ENCODE measurements at regions not wholly inside any gene's neighbourhood (a gene's known extent, or its start where the extent isn't known, plus 50 kb on each side); places are given as distances from the start of the nearest gene placed in this dataset.

DNA sequence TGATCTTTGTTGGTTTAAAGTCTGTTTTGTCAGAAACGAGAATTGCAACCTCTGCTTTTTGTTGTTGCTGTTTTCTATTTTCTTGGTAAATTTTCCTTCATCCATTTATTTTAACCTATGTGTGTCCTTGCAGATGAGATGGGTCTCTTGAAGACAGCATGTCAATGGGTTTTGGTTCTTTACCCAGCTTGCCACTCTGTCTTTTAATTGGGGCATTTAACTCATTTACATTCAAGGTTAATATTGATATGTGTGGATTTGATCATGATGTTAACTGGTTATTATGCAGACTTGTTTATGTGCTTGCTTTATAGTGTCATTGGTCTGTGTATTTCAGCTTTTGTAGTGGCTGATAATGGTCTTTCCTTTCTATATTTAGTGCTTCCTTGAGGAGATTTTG, 327.9 kb upstream of the SYT4 start:
- no peak overlapping the region for H3K4me3 ChIP-seq
- DNase-seq, result no peak
- in situ Hi-C loops (cut with MboI; ENCODE audit: low pct_ligation_motif_present in 1 of 4, low pct_unique_long_range_greater_than_20kb in 1 of 4, low sequenced_read_pairs in 3 of 4), result loop anchor here in 2 of 4 donors (25.0 kb wide), 1 partner anchor 1782 kb away; no protein-coding TSS in a partner anchor
- H3K9me3 ChIP-seq, result peaks cover 0 to 18% of the 10 kb centered on the region in 2 donors
- 79 to 100% methylated on average over 1 of the region's 1 CpG for WGBS, 2 donors (ENCODE audit: low coverage in 1 of 2)
- H3K27me3 ChIP-seq, result no peaks in the 10 kb centered on the region
- intact Hi-C loops (cut with DNase I; ENCODE audit: low total_unique reads), result no loop called here
- no peak overlapping the region for H3K27ac ChIP-seq
- TF ChIP-seq POLR2AphosphoS5 (IDR thresholded peaks at IDR 0.05) (no peak), CTCF (IDR thresholded peaks at IDR 0.05) (no peak), POLR2A (IDR thresholded peaks at IDR 0.05) (no peak), EP300 (IDR thresholded peaks at IDR 0.05; ENCODE audit: low read depth) (no peak)
- no peaks in the 10 kb centered on the region for H3K36me3 ChIP-seq
- H3K4me1 ChIP-seq, result no peaks in the 10 kb centered on the region

DNA sequence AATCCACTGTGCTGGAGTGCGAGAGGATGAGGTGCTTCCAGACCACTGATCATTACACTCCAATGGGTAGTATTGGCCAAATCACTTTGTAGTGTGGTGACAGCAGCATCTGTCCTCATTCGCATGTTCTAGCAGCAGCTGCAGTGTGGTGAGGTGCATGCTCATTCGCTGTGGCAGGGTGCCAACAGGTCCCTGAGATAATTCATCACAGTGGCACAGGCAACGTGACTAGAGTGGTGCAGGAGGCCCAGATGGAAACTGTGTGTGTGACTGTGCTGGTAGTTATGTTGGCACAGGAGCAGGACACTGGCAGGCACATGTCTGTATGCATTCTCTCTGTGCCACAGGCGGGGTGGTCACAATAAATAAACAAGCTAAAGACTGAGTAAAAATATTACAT, 329.5 kb upstream of the SYT4 start:
- in situ Hi-C loops (cut with MboI; ENCODE audit: low pct_ligation_motif_present in 1 of 4, low pct_unique_long_range_greater_than_20kb in 1 of 4, low sequenced_read_pairs in 3 of 4), result loop anchor here in 2 of 4 donors (25.0 kb wide), 1 partner anchor 1781 kb away; no protein-coding TSS in a partner anchor

GRCh38 chr18:43620936-43621335, 343.6 kb upstream of the SYT4 start:
- intact Hi-C loops (cut with DNase I; ENCODE audit: low total_unique reads), result no loop called here
- no peaks in the 10 kb centered on the region for H3K36me3 ChIP-seq
- H3K4me1 ChIP-seq, result no peaks in the 10 kb centered on the region
- DNase-seq, result no peak
- no peaks in the 10 kb centered on the region for H3K9me3 ChIP-seq
- TF ChIP-seq POLR2A (IDR thresholded peaks at IDR 0.05) (no peak), EP300 (IDR thresholded peaks at IDR 0.05; ENCODE audit: low read depth) (no peak), CTCF (IDR thresholded peaks at IDR 0.05) (peak; percentile 34 to 56 (median 49))
- no peak overlapping the region for H3K27ac ChIP-seq
- in situ Hi-C loops (cut with MboI; ENCODE audit: low pct_ligation_motif_present in 1 of 4, low pct_unique_long_range_greater_than_20kb in 1 of 4, low sequenced_read_pairs in 3 of 4), result loop anchor here in 2 of 4 donors (25.0 kb wide), 1 partner anchor 1766 kb away; no protein-coding TSS in a partner anchor
- no peak overlapping the region for H3K4me3 ChIP-seq
- 3 to 9% methylated on average over 2 of the region's 2 CpGs for WGBS, 2 donors (ENCODE audit: low coverage in 1 of 2)
- no peaks in the 10 kb centered on the region for H3K27me3 ChIP-seq

More for the DNA sequence above, 329.5 kb upstream of the SYT4 start:
- Histone ChIP-seq H3K27me3 (no peaks in the 10 kb centered on the region), H3K36me3 (no peaks in the 10 kb centered on the region), H3K4me1 (no peaks in the 10 kb centered on the region), H3K9me3 (peaks cover 0 to 18% of the 10 kb centered on the region in 2 donors), H3K27ac (no peak overlapping the region), H3K4me3 (no peak overlapping the region)
- 67 to 72% methylated on average over 2 to 5 of the region's 5 CpGs for WGBS, 2 donors (ENCODE audit: low coverage in 1 of 2)
- no peak for TF ChIP-seq POLR2A (IDR thresholded peaks at IDR 0.05)
- TF ChIP-seq EP300 (IDR thresholded peaks at IDR 0.05; ENCODE audit: low read depth), result no peak
- TF ChIP-seq CTCF (IDR thresholded peaks at IDR 0.05), result no peak
- no peak for TF ChIP-seq POLR2AphosphoS5 (IDR thresholded peaks at IDR 0.05)
- intact Hi-C loops (cut with DNase I; ENCODE audit: low total_unique reads), result no loop called here
- DNase-seq, result no peak

- in situ Hi-C loops (cut with MboI; ENCODE audit: low pct_ligation_motif_present in 1 of 4, low pct_unique_long_range_greater_than_20kb in 1 of 4, low sequenced_read_pairs in 3 of 4) (loop anchor here in 2 of 4 donors (25.0 kb wide), 1 partner anchor 1765 kb away; no protein-coding TSS in a partner anchor), intact Hi-C loops (cut with DNase I; ENCODE audit: low total_unique reads) (no loop called here)
Measured at GRCh38 chr18:43622024-43622423, 344.7 kb upstream of the SYT4 start.

More at GRCh38 chr18:43622024-43622423, 344.7 kb upstream of the SYT4 start:
- Histone ChIP-seq H3K4me1 (no peaks in the 10 kb centered on the region), H3K9me3 (no peaks in the 10 kb centered on the region), H3K27ac (no peak overlapping the region), H3K36me3 (no peaks in the 10 kb centered on the region), H3K27me3 (no peaks in the 10 kb centered on the region), H3K4me3 (no peak overlapping the region)
- no peak for TF ChIP-seq POLR2A (IDR thresholded peaks at IDR 0.05)
- no peak for TF ChIP-seq POLR2AphosphoS5 (IDR thresholded peaks at IDR 0.05)
- no peak for TF ChIP-seq CTCF (IDR thresholded peaks at IDR 0.05)
- TF ChIP-seq EP300 (IDR thresholded peaks at IDR 0.05; ENCODE audit: low read depth), result no peak
- DNase-seq, result no peak
- WGBS, 2 donors (ENCODE audit: low coverage in 1 of 2), result 72 to 75% methylated on average over 2 to 3 of the region's 3 CpGs

Data from transverse colon (tissue), 4 donors.